Fibroblast of skin of left quadriceps (primary cell): ENCODE measurements at regions not wholly inside any gene's neighbourhood (a gene's known extent, or its start where the extent isn't known, plus 50 kb on each side); places are given as distances from the start of the nearest gene placed in this dataset.
"Not testable (repeated sequence)": the region's sequence is repeated elsewhere in the genome, so short reads cannot be mapped to it uniquely, and the experiment has no call there.

ENCODE experiments used
- DNase-seq, 2 experiments: peaks; one replicate each; pipeline ENCODE4 v3.0.0-alpha.2; 2013; ENCODE audit warnings: low read depth in 2 of 2

- DNase-seq = no peak
These were observed 986.3 kb upstream of the CELF4 start for GRCh38 chr18:38551881-38552280.

GRCh38 chr18:38545071-38545470 is 979.5 kb upstream of the CELF4 start:
- DNase-seq = no peak

GRCh38 chr18:38539856-38540255 is 974.3 kb upstream of the CELF4 start:
- DNase-seq = no peak

GRCh38 chr18:38539371-38539770 is 973.8 kb upstream of the CELF4 start:
- no peak for DNase-seq

- no peak for DNase-seq
These were observed 968.5 kb upstream of the CELF4 start for GRCh38 chr18:38534073-38534472.

GRCh38 chr18:38526922-38527321 is 961.3 kb upstream of the CELF4 start:
- no peak for DNase-seq

- no peak for DNase-seq
These were observed 959.4 kb upstream of the CELF4 start for GRCh38 chr18:38525039-38525438.

GRCh38 chr18:38520786-38521185 is 955.2 kb upstream of the CELF4 start:
- DNase-seq = no peak

GRCh38 chr18:38502539-38502938 is 936.9 kb upstream of the CELF4 start:
- no peak for DNase-seq

- no peak for DNase-seq
These were observed 931.7 kb upstream of the CELF4 start for GRCh38 chr18:38497266-38497665.

- no peak for DNase-seq
These were observed 930.7 kb upstream of the CELF4 start for GRCh38 chr18:38496222-38496793.

GRCh38 chr18:38494065-38494464 is 928.5 kb upstream of the CELF4 start:
- DNase-seq = no peak

- DNase-seq = no peak
These were observed 925.6 kb upstream of the CELF4 start for GRCh38 chr18:38491195-38491594.

- not testable (repeated sequence) for DNase-seq
These were observed 924.1 kb upstream of the CELF4 start for GRCh38 chr18:38489721-38490120.

GRCh38 chr18:38487521-38487920 is 921.9 kb upstream of the CELF4 start:
- DNase-seq = no peak

- DNase-seq = no peak
These were observed 917.7 kb upstream of the CELF4 start for GRCh38 chr18:38483326-38483725.

GRCh38 chr18:38481576-38481975 is 916.0 kb upstream of the CELF4 start:
- no peak for DNase-seq

- no peak for DNase-seq
These were observed 910.1 kb upstream of the CELF4 start for GRCh38 chr18:38475686-38476085.

- no peak for DNase-seq
These were observed 907.9 kb upstream of the CELF4 start for GRCh38 chr18:38473535-38473934.

- DNase-seq = no peak
These were observed 904.8 kb upstream of the CELF4 start for GRCh38 chr18:38470421-38470820.

- no peak for DNase-seq
These were observed 900.8 kb upstream of the CELF4 start for GRCh38 chr18:38466426-38466825.

GRCh38 chr18:38464024-38464423 is 898.4 kb upstream of the CELF4 start:
- no peak for DNase-seq

GRCh38 chr18:38460657-38461056 is 895.1 kb upstream of the CELF4 start:
- DNase-seq = no peak
